ENCODE measurements at regions not wholly inside any gene's neighbourhood (a gene's known extent, or its start where the extent isn't known, plus 50 kb on each side); places are given as distances from the start of the nearest gene placed in this dataset.

DNA sequence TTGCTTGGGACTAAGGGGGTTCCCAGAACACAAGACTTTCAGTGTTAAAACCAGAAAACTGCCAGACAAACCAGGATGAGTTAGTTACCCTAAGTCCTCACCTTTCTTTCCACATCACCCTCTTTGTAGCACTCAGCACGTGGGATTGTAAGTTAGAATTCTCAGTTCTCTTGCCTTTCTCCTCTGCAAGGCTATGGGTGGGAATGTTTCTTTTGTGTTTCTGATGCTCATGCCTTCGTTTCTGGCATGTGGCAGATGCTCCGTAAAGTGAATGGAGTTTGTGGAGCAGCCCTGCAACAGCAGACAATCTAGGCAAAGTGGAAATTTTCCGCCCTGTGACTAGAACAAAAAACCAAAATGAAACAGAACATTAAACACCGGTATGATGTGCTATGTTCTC lies 64.7 kb upstream of the SPP1 start:
- no TSS peak for BruUV-seq (replicated peaks)
- ATAC-seq (no peak), DNase-seq (ENCODE audit: low read depth, low spot score) (no peak)
- Histone ChIP-seq H3K9me2 (ENCODE audit: insufficient read depth) (no peaks in the 10 kb centered on the region), H3K27me3 (ENCODE audit: insufficient read depth, low read length) (no peaks in the 10 kb centered on the region), H3K27ac (ENCODE audit: low read depth, low read length) (no peak overlapping the region), H3K4me3 (replicated peaks in 1 of 2; ENCODE audit: low read depth in 1 of 2, low read length in 2 of 2) (no peak overlapping the region), H3K36me3 (ENCODE audit: control insufficient read depth in 1 of 2, insufficient read depth in 2 of 2, low read length in 2 of 2) (no peaks in the 10 kb centered on the region), H3K79me2 (ENCODE audit: insufficient read depth, low read length) (no peaks in the 10 kb centered on the region), H3K4me2 (ENCODE audit: low read length) (no peak overlapping the region), H3K9ac (ENCODE audit: low read length) (no peak overlapping the region), H3K9me3 (ENCODE audit: control insufficient read depth in 1 of 2, insufficient read depth in 1 of 2, low read depth in 1 of 2, low read length in 2 of 2) (no peaks in the 10 kb centered on the region), H2AFZ (ENCODE audit: low read depth, low read length, poor library complexity, severe bottlenecking) (no peak overlapping the region), H3K4me1 (ENCODE audit: control insufficient read depth in 1 of 2, insufficient read depth in 2 of 2, low read length in 2 of 2) (peaks cover 0 to 6% of the 10 kb centered on the region in 2 experiments; a peak in 1 of 4 replicates), H4K20me1 (ENCODE audit: insufficient read depth) (no peaks in the 10 kb centered on the region)
- POLR2A ChIA-PET: no interaction called here
- CTCF ChIA-PET: no interaction called here
- intact Hi-C loops (cut with micrococcal nuclease): no loop called here
- TF ChIP-seq SIN3A (IDR thresholded peaks at IDR 0.05; ENCODE audit: low read depth) (no peak), SP1 (IDR thresholded peaks at IDR 0.05; ENCODE audit: low read depth) (no peak), ZFX (IDR thresholded peaks at IDR 0.05) (no peak), ELF1 (IDR thresholded peaks at IDR 0.05; ENCODE audit: borderline replicate concordance, low read depth) (no peak), POLR2A (IDR thresholded peaks at IDR 0.05; ENCODE audit: borderline replicate concordance, extremely low read depth, insufficient read depth, insufficient read length) (no peak), POLR2AphosphoS5 (IDR thresholded peaks at IDR 0.05; ENCODE audit: low read depth, low read length) (no peak), RAD21 (IDR thresholded peaks at IDR 0.05; ENCODE audit: low read depth) (no peak), EZH2 (IDR thresholded peaks at IDR 0.05) (no peak)
- RAD21 ChIA-PET (ENCODE audit: low non-redundant PET in 1 of 2, low total read pairs in 2 of 2, uncharacterized antibody in 2 of 2, unreplicated experiment in 2 of 2): no interaction called here

DNA sequence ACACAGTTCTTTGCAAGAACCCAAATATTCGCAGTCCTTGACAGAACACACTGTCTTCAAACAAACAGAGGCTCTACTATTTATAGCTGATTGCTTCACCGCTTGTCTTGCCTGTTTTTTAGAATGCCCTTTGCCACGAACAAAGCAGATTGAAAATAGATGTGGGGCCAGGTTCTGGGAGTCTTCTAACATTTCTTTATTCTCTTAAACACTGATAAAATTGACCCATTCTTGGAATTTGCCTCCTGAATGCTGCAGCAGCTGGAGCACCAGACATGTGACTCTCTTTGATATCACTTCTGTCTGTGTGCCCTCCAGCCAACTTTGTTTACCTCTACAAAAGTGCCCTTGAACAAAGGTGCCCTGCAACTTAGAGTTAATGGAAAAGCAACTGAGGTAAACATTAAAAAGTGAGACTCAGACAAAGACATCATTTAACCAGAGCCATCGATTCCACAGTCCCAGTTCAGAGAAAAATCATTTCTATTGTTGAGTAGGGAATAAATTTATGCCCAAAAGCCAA lies 64.2 kb upstream of the SPP1 start:
- ChIA-PET CTCF (no interaction called here), RAD21 (ENCODE audit: low non-redundant PET in 1 of 2, low total read pairs in 2 of 2, uncharacterized antibody in 2 of 2, unreplicated experiment in 2 of 2) (no interaction called here), POLR2A (no interaction called here)
- Histone ChIP-seq H3K4me1 (ENCODE audit: control insufficient read depth in 1 of 2, insufficient read depth in 2 of 2, low read length in 2 of 2) (peaks cover 0 to 6% of the 10 kb centered on the region in 2 experiments; a peak in 1 of 4 replicates), H3K9me3 (ENCODE audit: control insufficient read depth in 1 of 2, insufficient read depth in 1 of 2, low read depth in 1 of 2, low read length in 2 of 2) (no peaks in the 10 kb centered on the region), H3K4me2 (ENCODE audit: low read length) (no peak overlapping the region), H3K9me2 (ENCODE audit: insufficient read depth) (no peaks in the 10 kb centered on the region), H4K20me1 (ENCODE audit: insufficient read depth) (no peaks in the 10 kb centered on the region), H3K79me2 (ENCODE audit: insufficient read depth, low read length) (no peaks in the 10 kb centered on the region), H2AFZ (ENCODE audit: low read depth, low read length, poor library complexity, severe bottlenecking) (no peak overlapping the region), H3K4me3 (replicated peaks in 1 of 2; ENCODE audit: low read depth in 1 of 2, low read length in 2 of 2) (no peak overlapping the region), H3K27me3 (ENCODE audit: insufficient read depth, low read length) (no peaks in the 10 kb centered on the region), H3K36me3 (ENCODE audit: control insufficient read depth in 1 of 2, insufficient read depth in 2 of 2, low read length in 2 of 2) (no peaks in the 10 kb centered on the region), H3K9ac (ENCODE audit: low read length) (no peak overlapping the region), H3K27ac (ENCODE audit: low read depth, low read length) (no peak overlapping the region)
- ATAC-seq: no peak
- intact Hi-C loops (cut with micrococcal nuclease): no loop called here
- no peak for DNase-seq (ENCODE audit: low read depth, low spot score)
- BruUV-seq (replicated peaks): no TSS peak
- no peak for TF ChIP-seq ZFX (IDR thresholded peaks at IDR 0.05)
- TF ChIP-seq POLR2A (IDR thresholded peaks at IDR 0.05; ENCODE audit: borderline replicate concordance, extremely low read depth, insufficient read depth, insufficient read length): no peak
- TF ChIP-seq, protein P1, sequence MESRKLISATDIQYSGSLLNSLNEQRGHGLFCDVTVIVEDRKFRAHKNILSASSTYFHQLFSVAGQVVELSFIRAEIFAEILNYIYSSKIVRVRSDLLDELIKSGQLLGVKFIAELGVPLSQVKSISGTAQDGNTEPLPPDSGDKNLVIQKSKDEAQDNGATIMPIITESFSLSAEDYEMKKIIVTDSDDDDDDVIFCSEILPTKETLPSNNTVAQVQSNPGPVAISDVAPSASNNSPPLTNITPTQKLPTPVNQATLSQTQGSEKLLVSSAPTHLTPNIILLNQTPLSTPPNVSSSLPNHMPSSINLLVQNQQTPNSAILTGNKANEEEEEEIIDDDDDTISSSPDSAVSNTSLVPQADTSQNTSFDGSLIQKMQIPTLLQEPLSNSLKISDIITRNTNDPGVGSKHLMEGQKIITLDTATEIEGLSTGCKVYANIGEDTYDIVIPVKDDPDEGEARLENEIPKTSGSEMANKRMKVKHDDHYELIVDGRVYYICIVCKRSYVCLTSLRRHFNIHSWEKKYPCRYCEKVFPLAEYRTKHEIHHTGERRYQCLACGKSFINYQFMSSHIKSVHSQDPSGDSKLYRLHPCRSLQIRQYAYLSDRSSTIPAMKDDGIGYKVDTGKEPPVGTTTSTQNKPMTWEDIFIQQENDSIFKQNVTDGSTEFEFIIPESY (IDR thresholded peaks at IDR 0.05; ENCODE audit: extremely low read depth, insufficient replicate concordance, low read length): no peak
- TF ChIP-seq EZH2phosphoT487 (IDR thresholded peaks at IDR 0.05; ENCODE audit: borderline replicate concordance): no peak
- TF ChIP-seq CBX3 (IDR thresholded peaks at IDR 0.05; ENCODE audit: low read depth): no peak
- no peak for TF ChIP-seq FOSL1 (IDR thresholded peaks at IDR 0.05; ENCODE audit: low read depth)
- no peak for TF ChIP-seq YY1 (IDR thresholded peaks at IDR 0.05; ENCODE audit: extremely low read depth, insufficient replicate concordance, low read depth, low read length)
- TF ChIP-seq, protein P2, sequence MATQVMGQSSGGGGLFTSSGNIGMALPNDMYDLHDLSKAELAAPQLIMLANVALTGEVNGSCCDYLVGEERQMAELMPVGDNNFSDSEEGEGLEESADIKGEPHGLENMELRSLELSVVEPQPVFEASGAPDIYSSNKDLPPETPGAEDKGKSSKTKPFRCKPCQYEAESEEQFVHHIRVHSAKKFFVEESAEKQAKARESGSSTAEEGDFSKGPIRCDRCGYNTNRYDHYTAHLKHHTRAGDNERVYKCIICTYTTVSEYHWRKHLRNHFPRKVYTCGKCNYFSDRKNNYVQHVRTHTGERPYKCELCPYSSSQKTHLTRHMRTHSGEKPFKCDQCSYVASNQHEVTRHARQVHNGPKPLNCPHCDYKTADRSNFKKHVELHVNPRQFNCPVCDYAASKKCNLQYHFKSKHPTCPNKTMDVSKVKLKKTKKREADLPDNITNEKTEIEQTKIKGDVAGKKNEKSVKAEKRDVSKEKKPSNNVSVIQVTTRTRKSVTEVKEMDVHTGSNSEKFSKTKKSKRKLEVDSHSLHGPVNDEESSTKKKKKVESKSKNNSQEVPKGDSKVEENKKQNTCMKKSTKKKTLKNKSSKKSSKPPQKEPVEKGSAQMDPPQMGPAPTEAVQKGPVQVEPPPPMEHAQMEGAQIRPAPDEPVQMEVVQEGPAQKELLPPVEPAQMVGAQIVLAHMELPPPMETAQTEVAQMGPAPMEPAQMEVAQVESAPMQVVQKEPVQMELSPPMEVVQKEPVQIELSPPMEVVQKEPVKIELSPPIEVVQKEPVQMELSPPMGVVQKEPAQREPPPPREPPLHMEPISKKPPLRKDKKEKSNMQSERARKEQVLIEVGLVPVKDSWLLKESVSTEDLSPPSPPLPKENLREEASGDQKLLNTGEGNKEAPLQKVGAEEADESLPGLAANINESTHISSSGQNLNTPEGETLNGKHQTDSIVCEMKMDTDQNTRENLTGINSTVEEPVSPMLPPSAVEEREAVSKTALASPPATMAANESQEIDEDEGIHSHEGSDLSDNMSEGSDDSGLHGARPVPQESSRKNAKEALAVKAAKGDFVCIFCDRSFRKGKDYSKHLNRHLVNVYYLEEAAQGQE (IDR thresholded peaks at IDR 0.05; ENCODE audit: low read depth): no peak
- TF ChIP-seq EZH2 (IDR thresholded peaks at IDR 0.05): no peak
- TF ChIP-seq SRF (IDR thresholded peaks at IDR 0.05; ENCODE audit: low read depth): no peak
- TF ChIP-seq TCF7L2 (IDR thresholded peaks at IDR 0.05; ENCODE audit: borderline replicate concordance, extremely low read depth, insufficient read depth, insufficient read length): no peak
- TF ChIP-seq RAD21 (IDR thresholded peaks at IDR 0.05; ENCODE audit: low read depth): no peak
- no peak for TF ChIP-seq CEBPB (IDR thresholded peaks at IDR 0.05; ENCODE audit: low read depth)
- TF ChIP-seq SP1 (IDR thresholded peaks at IDR 0.05; ENCODE audit: low read depth): no peak
